HFF-Myc (cell line): ENCODE measurements at regions not wholly inside any gene's neighbourhood (a gene's known extent, or its start where the extent isn't known, plus 50 kb on each side); places are given as distances from the start of the nearest gene placed in this dataset.
A peak's percentile ranks its signal among the peaks of the same experiment; 100 is the strongest.

Experiments
- DNase-seq: peaks from one replicate; pipeline ENCODE4 v3.0.0-alpha.2; 2011; ENCODE audit warnings: low read depth; ENCODE audit errors: extremely low read depth
- H3K4me3 ChIP-seq: replicated peaks from 2 replicates; pipeline ENCODE4 v1.5.1; 2011; ENCODE audit warnings: low read depth, mild to moderate bottlenecking, control low read depth, low read length
- CTCF ChIP-seq: IDR thresholded peaks from 2 replicates; pipeline ENCODE4 v1.5.1; 2012; ENCODE audit warnings: mild to moderate bottlenecking, low read depth, low read length, control low read depth; ENCODE audit errors: missing control alignments

DNA sequence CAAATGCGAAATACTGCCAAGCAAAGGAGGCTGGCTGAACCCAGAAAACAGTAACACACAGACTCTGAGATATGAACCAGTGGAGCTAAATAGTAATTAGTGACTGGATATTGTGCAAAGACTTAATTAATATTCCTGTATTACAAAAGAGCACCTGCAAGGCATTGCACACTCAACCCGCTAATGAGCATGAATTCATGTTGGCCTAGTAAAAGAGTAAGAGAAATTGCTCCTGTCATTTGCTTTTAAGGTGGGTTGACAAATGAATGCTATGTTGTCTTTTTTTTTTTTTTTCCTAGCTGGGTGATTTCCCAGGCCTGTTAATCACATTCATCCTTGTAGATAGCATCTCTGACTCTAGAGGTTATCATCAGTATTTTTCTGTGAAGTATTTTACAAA lies 87.0 kb upstream of the CERS6 start:
- DNase-seq: no peak
- H3K4me3 ChIP-seq: no peak overlapping the region
- TF ChIP-seq CTCF: no peak

- TF ChIP-seq CTCF: no peak
- DNase-seq: no peak
Measured at GRCh38 chr2:168371273-168372019, 84.6 kb upstream of the CERS6 start.

DNA sequence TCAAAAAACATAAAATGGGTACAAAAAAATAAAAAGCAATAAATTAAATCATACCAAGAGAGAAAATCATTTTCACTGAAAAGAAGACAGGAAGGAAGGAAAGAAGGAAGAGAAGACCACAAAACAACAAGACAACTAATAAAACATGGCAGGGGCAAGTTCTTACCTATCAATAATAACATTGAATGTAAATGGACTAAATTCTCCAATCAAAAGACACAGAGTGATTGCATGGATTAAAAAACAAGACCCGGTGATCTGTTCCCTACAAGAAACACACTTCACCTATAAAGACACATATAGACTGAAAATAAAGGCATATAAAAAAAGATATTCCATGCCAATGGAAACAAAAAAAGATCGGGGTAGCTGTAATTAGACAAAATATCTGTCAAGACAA lies 82.6 kb upstream of the CERS6 start:
- no peak overlapping the region for H3K4me3 ChIP-seq
- no peak for TF ChIP-seq CTCF
- DNase-seq: no peak

More at GRCh38 chr2:168371273-168372019, 84.6 kb upstream of the CERS6 start:
- H3K4me3 ChIP-seq: no peak overlapping the region

GRCh38 chr2:168375195-168375798 lies 80.8 kb upstream of the CERS6 start:
- DNase-seq: no peak
- peak; percentile 38 for TF ChIP-seq CTCF
- no peak overlapping the region for H3K4me3 ChIP-seq

DNA sequence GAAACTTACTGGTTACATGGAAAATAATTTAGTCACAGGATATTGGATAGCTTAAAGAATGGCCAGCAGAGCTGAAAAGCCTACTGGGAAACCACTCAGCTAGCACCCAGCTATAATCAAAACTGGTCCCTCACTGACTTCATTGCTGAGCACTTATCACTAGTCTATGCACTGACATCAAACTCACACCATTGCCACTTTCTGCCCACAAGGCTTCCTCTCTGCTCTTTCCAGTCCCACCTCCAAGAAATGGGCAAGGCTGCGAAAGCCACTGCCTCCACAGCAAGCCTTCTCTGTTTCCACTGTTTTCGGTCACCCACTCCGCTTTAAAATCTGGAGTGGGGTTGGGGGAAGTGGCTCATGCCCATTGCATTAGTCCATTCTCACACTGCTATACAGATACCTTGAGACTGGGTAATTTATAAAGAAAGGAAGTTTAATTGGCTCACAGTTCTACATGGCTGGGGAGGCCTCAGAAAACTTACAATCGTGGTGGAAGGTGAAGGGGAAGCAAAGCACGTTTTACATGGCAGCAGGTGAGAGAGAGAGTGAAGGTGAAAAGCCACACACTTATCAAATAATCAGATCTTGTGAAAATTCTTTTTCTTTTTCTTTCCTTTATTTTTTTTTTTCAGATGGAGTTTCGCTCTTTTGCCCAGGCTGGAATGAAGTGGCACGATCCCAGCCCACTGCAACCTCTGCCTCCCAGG lies 77.0 kb upstream of the CERS6 start:
- no peak overlapping the region for H3K4me3 ChIP-seq
- no peak for TF ChIP-seq CTCF
- no peak for DNase-seq

DNA sequence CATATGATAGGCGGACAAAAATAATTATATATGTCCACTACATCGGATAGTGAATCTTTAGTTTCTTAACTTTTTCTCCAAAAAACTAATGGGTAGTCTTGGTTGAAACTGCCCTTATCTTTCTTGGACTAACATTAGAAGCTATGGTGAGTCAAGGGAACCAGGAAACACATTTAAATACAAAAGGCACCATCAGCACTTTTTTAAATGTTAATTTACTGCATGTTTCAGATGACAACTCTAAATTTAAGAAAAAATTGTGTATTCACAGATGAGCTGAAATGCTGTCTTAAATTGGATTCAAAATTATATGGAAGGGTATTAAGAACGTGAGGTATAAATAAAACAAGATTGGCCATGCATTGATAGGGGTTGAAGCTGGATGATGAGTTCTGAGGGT lies 75.6 kb upstream of the CERS6 start:
- no peak for TF ChIP-seq CTCF
- H3K4me3 ChIP-seq: no peak overlapping the region
- DNase-seq: no peak
